MCF 10A (cell line): ENCODE measurements at regions not wholly inside any gene's neighbourhood (a gene's known extent, or its start where the extent isn't known, plus 50 kb on each side); places are given as distances from the start of the nearest gene placed in this dataset.

Experiments used
- BruUV-seq: library from RNA; stranded (reverse); fragments of 400-500 nt; replicated peaks from 2 replicates; lab custom pipeline; 2021; lab: Mats Ljungman, UMichigan
- CTCF ChIA-PET: fragments of 300-600 bp; sonication (Branson Sonifier 250); formaldehyde crosslinking; extraction: SDS; loops from one replicate; lab custom pipeline; 2021; ENCODE audit warnings: antibody characterized with exemption, inconsistent platforms; lab: Yijun Ruan, JAX
- POLR2A ChIA-PET: fragments of 300-600, 350-650 bp; sonication (Branson Sonifier 250); formaldehyde crosslinking; extraction: SDS; loops from one replicate; lab custom pipeline; 2020; ENCODE audit warnings: antibody characterized with exemption, inconsistent platforms; lab: Yijun Ruan, JAX
- DNase-seq: peaks from one replicate; pipeline ENCODE4 v3.0.0-alpha.2; 2018; ENCODE audit not compliant: unreplicated experiment
- H3K27ac Mint-ChIP-seq: one replicate; pipeline ENCODE4 v1.8.0; 2022; ENCODE audit warnings: mild to moderate bottlenecking, low read depth, mixed read lengths; ENCODE audit not compliant: unreplicated experiment
- H3K27me3 Mint-ChIP-seq: one replicate; pipeline ENCODE4 v1.8.0; 2022; ENCODE audit warnings: mixed read lengths; ENCODE audit not compliant: insufficient read depth, unreplicated experiment
- H3K36me3 Mint-ChIP-seq: one replicate; pipeline ENCODE4 v1.8.0; 2022; ENCODE audit warnings: mild to moderate bottlenecking, moderate library complexity, mixed read lengths; ENCODE audit not compliant: insufficient read depth, unreplicated experiment
- H3K4me1 Mint-ChIP-seq: one replicate; pipeline ENCODE4 v1.8.0; 2022; ENCODE audit warnings: mixed read lengths; ENCODE audit not compliant: insufficient read depth, unreplicated experiment
- H3K4me3 Mint-ChIP-seq: one replicate; pipeline ENCODE4 v1.8.0; 2022; ENCODE audit warnings: mild to moderate bottlenecking, moderate library complexity, mixed read lengths; ENCODE audit not compliant: unreplicated experiment
- H3K9me3 Mint-ChIP-seq: one replicate; pipeline ENCODE4 v1.8.0; 2022; ENCODE audit warnings: mixed read lengths; ENCODE audit not compliant: unreplicated experiment
- intact Hi-C: fragments of 100-400 bp; cut with micrococcal nuclease; formaldehyde crosslinking; loops from 2 replicates; pipeline ENCODE4 v1.14.1; 2022
- TF ChIP-seq, protein P1 (sequence below): fragments of 200-600 bp; IDR thresholded peaks from one replicate; pipeline ENCODE4 v1.8.0; 2022; ENCODE audit warnings: antibody characterized with exemption, mild to moderate bottlenecking; ENCODE audit not compliant: unreplicated experiment

DNA sequence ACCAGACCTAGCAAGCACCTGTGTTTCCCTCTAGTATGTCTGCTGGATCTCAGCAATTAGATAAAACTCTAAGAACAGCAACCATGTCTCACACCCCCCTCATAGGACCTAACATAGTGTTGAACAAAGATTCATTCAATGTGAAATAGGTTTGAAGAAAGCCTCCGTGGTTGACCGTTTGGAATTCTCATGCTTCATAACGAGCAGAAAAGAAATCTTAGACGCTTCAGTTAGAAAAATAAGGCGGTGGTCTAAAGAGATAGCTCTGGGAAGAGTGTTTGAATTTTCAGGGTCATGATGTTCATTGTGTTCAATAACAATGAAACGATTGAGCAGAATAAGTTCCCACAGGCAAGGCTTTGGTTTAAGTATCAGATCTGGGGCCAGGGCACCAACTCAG is 332.9 kb downstream of the COG6 start:
- Mint-ChIP-seq H3K4me3 (no peak overlapping the region), H3K27ac (no peak overlapping the region)
- POLR2A ChIA-PET, result no interaction called here

DNA sequence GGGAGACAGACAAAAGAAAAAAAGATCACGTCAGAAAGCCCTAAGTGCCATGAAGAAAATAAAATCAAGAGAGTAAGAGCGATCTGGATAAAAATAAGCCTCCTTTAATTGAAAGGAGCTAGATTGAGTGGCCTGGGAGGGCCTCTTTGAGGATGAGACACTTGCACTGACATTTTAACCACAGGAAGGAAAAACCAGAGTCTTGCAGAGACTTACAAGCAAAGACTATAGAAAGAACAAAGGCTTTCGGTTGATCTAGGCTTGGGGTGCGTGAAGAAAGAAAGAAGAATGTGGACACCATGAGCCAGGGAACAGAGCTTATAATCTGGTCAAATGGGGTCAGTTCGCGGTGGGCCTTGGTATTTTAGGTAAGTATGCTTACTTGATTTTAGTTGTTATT is 342.7 kb downstream of the COG6 start:
- H3K4me3 Mint-ChIP-seq, result no peak overlapping the region
- no TSS peak for BruUV-seq
- no peak for DNase-seq
- no peaks in the 10 kb centered on the region for H3K27me3 Mint-ChIP-seq
- CTCF ChIA-PET, result interaction anchor here (0.6 kb wide), 1 partner anchor 51 kb away, joined by 6 read pairs; no protein-coding TSS in a partner anchor
- H3K36me3 Mint-ChIP-seq, result no peaks in the 10 kb centered on the region
- POLR2A ChIA-PET, result no interaction called here
- TF ChIP-seq, protein P1, sequence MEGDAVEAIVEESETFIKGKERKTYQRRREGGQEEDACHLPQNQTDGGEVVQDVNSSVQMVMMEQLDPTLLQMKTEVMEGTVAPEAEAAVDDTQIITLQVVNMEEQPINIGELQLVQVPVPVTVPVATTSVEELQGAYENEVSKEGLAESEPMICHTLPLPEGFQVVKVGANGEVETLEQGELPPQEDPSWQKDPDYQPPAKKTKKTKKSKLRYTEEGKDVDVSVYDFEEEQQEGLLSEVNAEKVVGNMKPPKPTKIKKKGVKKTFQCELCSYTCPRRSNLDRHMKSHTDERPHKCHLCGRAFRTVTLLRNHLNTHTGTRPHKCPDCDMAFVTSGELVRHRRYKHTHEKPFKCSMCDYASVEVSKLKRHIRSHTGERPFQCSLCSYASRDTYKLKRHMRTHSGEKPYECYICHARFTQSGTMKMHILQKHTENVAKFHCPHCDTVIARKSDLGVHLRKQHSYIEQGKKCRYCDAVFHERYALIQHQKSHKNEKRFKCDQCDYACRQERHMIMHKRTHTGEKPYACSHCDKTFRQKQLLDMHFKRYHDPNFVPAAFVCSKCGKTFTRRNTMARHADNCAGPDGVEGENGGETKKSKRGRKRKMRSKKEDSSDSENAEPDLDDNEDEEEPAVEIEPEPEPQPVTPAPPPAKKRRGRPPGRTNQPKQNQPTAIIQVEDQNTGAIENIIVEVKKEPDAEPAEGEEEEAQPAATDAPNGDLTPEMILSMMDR, result no peak
- no peak overlapping the region for H3K27ac Mint-ChIP-seq
- intact Hi-C loops, result no loop called here
- no peaks in the 10 kb centered on the region for H3K4me1 Mint-ChIP-seq
- H3K9me3 Mint-ChIP-seq, result no peaks in the 10 kb centered on the region

More for the DNA sequence above, 332.9 kb downstream of the COG6 start:
- no peaks in the 10 kb centered on the region for H3K27me3 Mint-ChIP-seq
- H3K36me3 Mint-ChIP-seq, result no peaks in the 10 kb centered on the region
- intact Hi-C loops, result no loop called here
- CTCF ChIA-PET, result interaction anchor here (1.4 kb wide), 1 partner anchor 8 kb away, joined by 3 read pairs; no protein-coding TSS in a partner anchor
- no peaks in the 10 kb centered on the region for H3K9me3 Mint-ChIP-seq
- no TSS peak for BruUV-seq
- TF ChIP-seq, protein P1, result no peak
- DNase-seq, result no peak
- no peaks in the 10 kb centered on the region for H3K4me1 Mint-ChIP-seq

DNA sequence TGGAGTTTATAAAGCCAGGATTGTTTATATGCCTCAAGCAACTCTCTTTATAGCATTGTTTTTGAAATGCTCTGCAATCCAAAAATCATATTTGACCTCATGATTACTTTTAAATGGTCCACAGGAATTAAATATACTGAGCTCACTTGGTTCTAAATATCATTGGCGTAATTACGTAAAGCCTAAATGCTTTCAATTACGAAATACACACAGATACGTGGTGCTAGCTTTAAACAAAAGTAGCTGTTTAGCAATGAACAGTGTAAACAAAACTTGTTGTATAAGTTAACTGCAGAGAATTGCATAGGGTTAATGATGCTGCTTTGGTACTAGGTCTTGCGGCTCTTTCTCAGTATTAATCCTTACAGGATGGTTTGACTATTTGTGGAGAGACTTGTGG is 346.6 kb downstream of the COG6 start:
- intact Hi-C loops, result no loop called here

DNA sequence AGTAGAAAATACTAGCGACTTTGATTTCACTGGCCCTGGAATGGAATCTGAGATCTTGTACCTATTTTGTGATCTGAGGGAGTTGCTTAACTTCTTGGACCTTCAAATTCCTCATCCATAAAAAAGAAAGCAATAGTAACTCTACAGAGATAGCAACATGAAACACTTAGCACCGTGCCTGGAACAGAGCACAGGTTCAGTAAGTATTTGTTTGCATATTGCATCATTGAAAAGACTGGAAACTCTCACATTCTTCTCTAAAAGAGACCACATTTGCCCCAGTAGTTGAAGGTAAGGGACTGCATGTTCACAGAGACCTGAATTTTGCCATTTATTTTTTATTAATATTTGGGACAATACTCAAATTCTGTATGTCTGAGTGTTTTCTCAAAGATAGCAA is 358.1 kb downstream of the COG6 start:
- no peak for DNase-seq
- TF ChIP-seq, protein P1, result no peak
- intact Hi-C loops, result no loop called here
- Mint-ChIP-seq H3K27ac (no peak overlapping the region), H3K36me3 (no peaks in the 10 kb centered on the region), H3K4me3 (no peak overlapping the region), H3K4me1 (peaks cover 17% of the 10 kb centered on the region), H3K27me3 (no peaks in the 10 kb centered on the region), H3K9me3 (peaks cover 8% of the 10 kb centered on the region)
- BruUV-seq, result no TSS peak
- CTCF ChIA-PET, result interaction anchor here (0.8 kb wide), 1 partner anchor 20 kb away, joined by 3 read pairs; no protein-coding TSS in a partner anchor
- POLR2A ChIA-PET, result interaction anchor here (0.6 to 1.4 kb wide), 6 partner anchors 8 to 44 kb away, joined by 3 read pairs; no protein-coding TSS in a partner anchor

More for the DNA sequence above, 346.6 kb downstream of the COG6 start:
- Mint-ChIP-seq H3K4me3 (no peak overlapping the region), H3K27me3 (no peaks in the 10 kb centered on the region), H3K4me1 (no peaks in the 10 kb centered on the region), H3K27ac (no peak overlapping the region), H3K36me3 (no peaks in the 10 kb centered on the region), H3K9me3 (no peaks in the 10 kb centered on the region)
- TF ChIP-seq, protein P1, result no peak
- ChIA-PET POLR2A (no interaction called here), CTCF (interaction anchor here (0.6 to 1.9 kb wide), 3 partner anchors 14 to 236 kb away, joined by 3 to 6 read pairs (median 4); no protein-coding TSS in a partner anchor)
- BruUV-seq, result no TSS peak
- no peak for DNase-seq
